ENCODE measurements at regions not wholly inside any gene's neighbourhood (a gene's known extent, or its start where the extent isn't known, plus 50 kb on each side); places are given as distances from the start of the nearest gene placed in this dataset.

DNA sequence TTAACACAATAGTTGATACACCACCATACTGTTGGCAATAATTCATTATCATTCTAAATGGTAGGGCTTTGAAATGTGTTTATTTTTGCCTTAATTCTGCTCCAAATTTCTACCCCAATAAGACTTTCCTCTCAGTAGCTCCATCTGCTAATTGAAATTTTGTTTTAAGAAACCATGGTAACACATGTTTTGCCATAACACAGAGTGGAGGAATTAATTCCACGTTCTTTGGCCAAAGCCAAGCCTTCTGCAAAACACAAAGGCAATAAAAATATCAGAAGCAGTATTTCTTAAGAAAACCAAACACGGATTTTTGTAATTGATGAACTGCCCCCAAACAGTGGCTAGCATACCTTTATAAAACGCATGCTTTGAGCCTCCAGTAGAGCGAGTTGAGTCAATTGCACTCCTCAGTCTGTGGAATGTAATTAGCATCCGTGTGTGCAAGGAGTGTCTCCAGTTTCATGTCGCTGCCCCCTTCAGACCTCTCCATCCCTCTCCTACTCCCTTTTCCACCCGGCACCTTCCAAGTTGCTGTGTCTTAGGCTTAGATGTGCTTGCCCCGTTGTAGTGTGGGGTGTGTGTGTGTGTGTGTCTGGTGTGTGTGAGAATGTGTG, 58.2 kb upstream of the CKS2 start:
- TF ChIP-seq POLR2AphosphoS5 (IDR thresholded peaks at IDR 0.05; ENCODE audit: low read depth, low read length): no peak
- TF ChIP-seq POLR2A (IDR thresholded peaks at IDR 0.05; ENCODE audit: low read depth, low read length): no peak

Data from GM12892 (cell line).